ENCODE measurements at regions not wholly inside any gene's neighbourhood (a gene's known extent, or its start where the extent isn't known, plus 50 kb on each side); places are given as distances from the start of the nearest gene placed in this dataset.

GRCh38 chr4:43348591-43348990 is 456.1 kb downstream of the GRXCR1 start:
- TF ChIP-seq POLR2A (IDR thresholded peaks at IDR 0.05; ENCODE audit: low read depth, low read length) (no peak), POLR2AphosphoS5 (IDR thresholded peaks at IDR 0.05; ENCODE audit: low read depth, low read length) (no peak), TAF1 (IDR thresholded peaks at IDR 0.05; ENCODE audit: borderline replicate concordance, low read depth, low read length) (no peak)
- FAIRE-seq = no peak
- no peak for DNase-seq (ENCODE audit: insufficient read length)

- TF ChIP-seq POLR2A (IDR thresholded peaks at IDR 0.05; ENCODE audit: low read depth, low read length) (no peak), TAF1 (IDR thresholded peaks at IDR 0.05; ENCODE audit: borderline replicate concordance, low read depth, low read length) (no peak), POLR2AphosphoS5 (IDR thresholded peaks at IDR 0.05; ENCODE audit: low read depth, low read length) (no peak)
- no peak for FAIRE-seq
- DNase-seq (ENCODE audit: insufficient read length) = no peak
Measured at GRCh38 chr4:43351970-43352806, 459.7 kb downstream of the GRXCR1 start.

GRCh38 chr4:43352859-43353258 is 460.3 kb downstream of the GRXCR1 start:
- no peak for TF ChIP-seq POLR2AphosphoS5 (IDR thresholded peaks at IDR 0.05; ENCODE audit: low read depth, low read length)
- TF ChIP-seq TAF1 (IDR thresholded peaks at IDR 0.05; ENCODE audit: borderline replicate concordance, low read depth, low read length) = no peak
- TF ChIP-seq POLR2A (IDR thresholded peaks at IDR 0.05; ENCODE audit: low read depth, low read length) = no peak
- DNase-seq (ENCODE audit: insufficient read length) (no peak), FAIRE-seq (no peak)

GRCh38 chr4:43353552-43353951 is 461.0 kb downstream of the GRXCR1 start:
- no peak for FAIRE-seq
- DNase-seq (ENCODE audit: insufficient read length) = no peak

GRCh38 chr4:43356786-43357185 is 464.3 kb downstream of the GRXCR1 start:
- DNase-seq (ENCODE audit: insufficient read length) (no peak), FAIRE-seq (no peak)
- TF ChIP-seq TAF1 (IDR thresholded peaks at IDR 0.05; ENCODE audit: borderline replicate concordance, low read depth, low read length) = no peak
- TF ChIP-seq POLR2A (IDR thresholded peaks at IDR 0.05; ENCODE audit: low read depth, low read length) = no peak
- TF ChIP-seq POLR2AphosphoS5 (IDR thresholded peaks at IDR 0.05; ENCODE audit: low read depth, low read length) = no peak

More at GRCh38 chr4:43353552-43353951, 461.0 kb downstream of the GRXCR1 start:
- no peak for TF ChIP-seq TAF1 (IDR thresholded peaks at IDR 0.05; ENCODE audit: borderline replicate concordance, low read depth, low read length)
- TF ChIP-seq POLR2AphosphoS5 (IDR thresholded peaks at IDR 0.05; ENCODE audit: low read depth, low read length) = no peak

GRCh38 chr4:43357252-43357974 is 464.9 kb downstream of the GRXCR1 start:
- DNase-seq (ENCODE audit: insufficient read length) (no peak), FAIRE-seq (no peak)
- TF ChIP-seq TAF1 (IDR thresholded peaks at IDR 0.05; ENCODE audit: borderline replicate concordance, low read depth, low read length) (no peak), POLR2AphosphoS5 (IDR thresholded peaks at IDR 0.05; ENCODE audit: low read depth, low read length) (no peak), POLR2A (IDR thresholded peaks at IDR 0.05; ENCODE audit: low read depth, low read length) (no peak)

- DNase-seq (ENCODE audit: insufficient read length) (no peak), FAIRE-seq (no peak)
- TF ChIP-seq POLR2A (IDR thresholded peaks at IDR 0.05; ENCODE audit: low read depth, low read length) (no peak), TAF1 (IDR thresholded peaks at IDR 0.05; ENCODE audit: borderline replicate concordance, low read depth, low read length) (no peak), POLR2AphosphoS5 (IDR thresholded peaks at IDR 0.05; ENCODE audit: low read depth, low read length) (no peak)
Measured at GRCh38 chr4:43360296-43360695, 467.8 kb downstream of the GRXCR1 start.

GRCh38 chr4:43362875-43363636 is 470.5 kb downstream of the GRXCR1 start:
- FAIRE-seq = no peak
- DNase-seq (ENCODE audit: insufficient read length) = no peak

GRCh38 chr4:43369036-43369594 is 476.6 kb downstream of the GRXCR1 start:
- no peak for TF ChIP-seq POLR2A (IDR thresholded peaks at IDR 0.05; ENCODE audit: low read depth, low read length)
- TF ChIP-seq TAF1 (IDR thresholded peaks at IDR 0.05; ENCODE audit: borderline replicate concordance, low read depth, low read length) = no peak
- TF ChIP-seq POLR2AphosphoS5 (IDR thresholded peaks at IDR 0.05; ENCODE audit: low read depth, low read length) = no peak
- no peak for DNase-seq (ENCODE audit: insufficient read length)
- FAIRE-seq = no peak

More at GRCh38 chr4:43362875-43363636, 470.5 kb downstream of the GRXCR1 start:
- TF ChIP-seq TAF1 (IDR thresholded peaks at IDR 0.05; ENCODE audit: borderline replicate concordance, low read depth, low read length) (no peak), POLR2AphosphoS5 (IDR thresholded peaks at IDR 0.05; ENCODE audit: low read depth, low read length) (no peak), POLR2A (IDR thresholded peaks at IDR 0.05; ENCODE audit: low read depth, low read length) (no peak)

- DNase-seq (ENCODE audit: insufficient read length) (no peak), FAIRE-seq (no peak)
- TF ChIP-seq POLR2AphosphoS5 (IDR thresholded peaks at IDR 0.05; ENCODE audit: low read depth, low read length) = no peak
- no peak for TF ChIP-seq POLR2A (IDR thresholded peaks at IDR 0.05; ENCODE audit: low read depth, low read length)
- TF ChIP-seq TAF1 (IDR thresholded peaks at IDR 0.05; ENCODE audit: borderline replicate concordance, low read depth, low read length) = no peak
Measured at GRCh38 chr4:43373201-43373600, 480.7 kb downstream of the GRXCR1 start.

GRCh38 chr4:43374216-43374751 is 481.8 kb downstream of the GRXCR1 start:
- FAIRE-seq (no peak), DNase-seq (ENCODE audit: insufficient read length) (no peak)
- TF ChIP-seq POLR2A (IDR thresholded peaks at IDR 0.05; ENCODE audit: low read depth, low read length) (no peak), TAF1 (IDR thresholded peaks at IDR 0.05; ENCODE audit: borderline replicate concordance, low read depth, low read length) (no peak), POLR2AphosphoS5 (IDR thresholded peaks at IDR 0.05; ENCODE audit: low read depth, low read length) (no peak)

All from GM12892 (cell line).